A549 (cell line): ENCODE measurements at regions not wholly inside any gene's neighbourhood (a gene's known extent, or its start where the extent isn't known, plus 50 kb on each side); places are given as distances from the start of the nearest gene placed in this dataset.

Experiments used
- BHLHE40 ChIP-seq: IDR thresholded peaks from 2 replicates; pipeline ENCODE4 v1.6.1; 2012; ENCODE audit warnings: low read depth, low read length, inconsistent platforms
- CHD2 ChIP-seq: fragments of 150-350 bp; IDR thresholded peaks from 2 replicates; pipeline ENCODE4 v1.6.1; 2014; ENCODE audit warnings: low read length; ENCODE audit not compliant: partially characterized antibody
- FOSB ChIP-seq: fragments of 250-450 bp; sonication (Bioruptor Pico); IDR thresholded peaks from 2 replicates; pipeline ENCODE4 v1.5.0; 2020; ENCODE audit warnings: mild to moderate bottlenecking, moderate library complexity
- MYC ChIP-seq: IDR thresholded peaks from 2 replicates; pipeline ENCODE4 v1.6.1; 2012; ENCODE audit warnings: mild to moderate bottlenecking, inconsistent platforms, low read length, improper control_type of control experiment, borderline replicate concordance
- POLR2A ChIP-seq: IDR thresholded peaks from 2 replicates; pipeline ENCODE4 v1.6.1; 2012; ENCODE audit warnings: mild to moderate bottlenecking, low read length
- RAD21 ChIP-seq, 2 experiments: fragments of >200 bp in 1 of 2; sonication (Bioruptor Twin) in 1 of 2; formaldehyde crosslinking in 1 of 2; IDR thresholded peaks in 1 of 2; conservative IDR thresholded peaks in 1 of 2; 2 replicates in 1 of 2; 3 replicates in 1 of 2; pipeline ENCODE4 v1.6.1; 2012 to 2018; ENCODE audit warnings: inconsistent platforms in 1 of 2
- RNF2 ChIP-seq: fragments of 200-600 bp; sonication (generic); IDR thresholded peaks from 2 replicates; pipeline ENCODE4 v1.6.1; 2016; ENCODE audit warnings: low read depth, mild to moderate bottlenecking, antibody characterized with exemption, moderate library complexity, borderline replicate concordance
- ZSCAN20 ChIP-seq: fragments of 250-450 bp; sonication (Bioruptor Pico); IDR thresholded peaks from 2 replicates; pipeline ENCODE4 v1.8.0; 2022; ENCODE audit warnings: mild to moderate bottlenecking, moderate library complexity
- TF ChIP-seq, protein P1 (sequence below): fragments of >200 bp; sonication (Bioruptor Twin); formaldehyde crosslinking; IDR thresholded peaks from 3 replicates; pipeline ENCODE4 v1.5.1; 2016
- TF ChIP-seq, protein P2 (sequence below): fragments of 150-350 bp; IDR thresholded peaks from 2 replicates; pipeline ENCODE4 v1.6.1; 2014; ENCODE audit warnings: low read depth, mild to moderate bottlenecking, low read length

GRCh38 chr7:56491636-56492425 is 375.6 kb upstream of the NUPR2 start:
- no peak for TF ChIP-seq FOSB (CRISPR knock-in tag)
- TF ChIP-seq, protein P1, sequence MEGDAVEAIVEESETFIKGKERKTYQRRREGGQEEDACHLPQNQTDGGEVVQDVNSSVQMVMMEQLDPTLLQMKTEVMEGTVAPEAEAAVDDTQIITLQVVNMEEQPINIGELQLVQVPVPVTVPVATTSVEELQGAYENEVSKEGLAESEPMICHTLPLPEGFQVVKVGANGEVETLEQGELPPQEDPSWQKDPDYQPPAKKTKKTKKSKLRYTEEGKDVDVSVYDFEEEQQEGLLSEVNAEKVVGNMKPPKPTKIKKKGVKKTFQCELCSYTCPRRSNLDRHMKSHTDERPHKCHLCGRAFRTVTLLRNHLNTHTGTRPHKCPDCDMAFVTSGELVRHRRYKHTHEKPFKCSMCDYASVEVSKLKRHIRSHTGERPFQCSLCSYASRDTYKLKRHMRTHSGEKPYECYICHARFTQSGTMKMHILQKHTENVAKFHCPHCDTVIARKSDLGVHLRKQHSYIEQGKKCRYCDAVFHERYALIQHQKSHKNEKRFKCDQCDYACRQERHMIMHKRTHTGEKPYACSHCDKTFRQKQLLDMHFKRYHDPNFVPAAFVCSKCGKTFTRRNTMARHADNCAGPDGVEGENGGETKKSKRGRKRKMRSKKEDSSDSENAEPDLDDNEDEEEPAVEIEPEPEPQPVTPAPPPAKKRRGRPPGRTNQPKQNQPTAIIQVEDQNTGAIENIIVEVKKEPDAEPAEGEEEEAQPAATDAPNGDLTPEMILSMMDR = no peak
- TF ChIP-seq, protein P2, sequence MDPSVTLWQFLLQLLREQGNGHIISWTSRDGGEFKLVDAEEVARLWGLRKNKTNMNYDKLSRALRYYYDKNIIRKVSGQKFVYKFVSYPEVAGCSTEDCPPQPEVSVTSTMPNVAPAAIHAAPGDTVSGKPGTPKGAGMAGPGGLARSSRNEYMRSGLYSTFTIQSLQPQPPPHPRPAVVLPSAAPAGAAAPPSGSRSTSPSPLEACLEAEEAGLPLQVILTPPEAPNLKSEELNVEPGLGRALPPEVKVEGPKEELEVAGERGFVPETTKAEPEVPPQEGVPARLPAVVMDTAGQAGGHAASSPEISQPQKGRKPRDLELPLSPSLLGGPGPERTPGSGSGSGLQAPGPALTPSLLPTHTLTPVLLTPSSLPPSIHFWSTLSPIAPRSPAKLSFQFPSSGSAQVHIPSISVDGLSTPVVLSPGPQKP = no peak
- TF ChIP-seq POLR2A = no peak
- no peak for TF ChIP-seq CHD2
- TF ChIP-seq BHLHE40 = no peak
- TF ChIP-seq ZSCAN20 (CRISPR knock-in tag) = no peak
- TF ChIP-seq MYC = no peak
- no peak for TF ChIP-seq RAD21 (conservative IDR thresholded peaks at IDR 0.05 in 1 of 2, IDR thresholded peaks at IDR 0.05 in 1 of 2)
- TF ChIP-seq RNF2 = no peak
